H9 (cell line): ENCODE measurements at regions not wholly inside any gene's neighbourhood (a gene's known extent, or its start where the extent isn't known, plus 50 kb on each side); places are given as distances from the start of the nearest gene placed in this dataset.

ENCODE experiments used
- DNase-seq: peaks from one replicate; pipeline ENCODE4 v3.0.0-alpha.2; 2017
- H2AFZ ChIP-seq: one replicate; pipeline ENCODE4 v1.6.1; 2013; ENCODE audit warnings: mild to moderate bottlenecking, low read length, control low read depth, moderate library complexity
- H2AK5ac ChIP-seq: 2 replicates; pipeline ENCODE4 v1.6.1; 2013; ENCODE audit warnings: low read length, control low read depth, mixed read lengths; ENCODE audit not compliant: insufficient read length
- H2BK120ac ChIP-seq: one replicate; pipeline ENCODE4 v1.6.1; 2013; ENCODE audit warnings: low read depth, mild to moderate bottlenecking, low read length, control low read depth, inconsistent platforms; ENCODE audit not compliant: poor library complexity, severe bottlenecking
- H2BK12ac ChIP-seq: 2 replicates; pipeline ENCODE4 v1.6.1; 2013; ENCODE audit warnings: low read length, control low read depth, mixed read lengths, low read depth; ENCODE audit not compliant: insufficient read length
- H2BK15ac ChIP-seq: 2 replicates; pipeline ENCODE4 v1.6.1; 2013; ENCODE audit warnings: low read depth, low read length, control low read depth
- H2BK20ac ChIP-seq: one replicate; pipeline ENCODE4 v1.6.1; 2013; ENCODE audit warnings: low read depth, mild to moderate bottlenecking, low read length, control low read depth, inconsistent platforms; ENCODE audit not compliant: poor library complexity, severe bottlenecking
- H2BK5ac ChIP-seq: 2 replicates; pipeline ENCODE4 v1.6.1; 2013; ENCODE audit warnings: low read length, control low read depth, mixed read lengths; ENCODE audit not compliant: insufficient read length
- H3K14ac ChIP-seq: 2 replicates; pipeline ENCODE4 v1.6.1; 2013; ENCODE audit warnings: low read length, control low read depth; ENCODE audit not compliant: insufficient read depth
- H3K18ac ChIP-seq: 2 replicates; pipeline ENCODE4 v1.6.1; 2013; ENCODE audit warnings: low read depth, mild to moderate bottlenecking, mixed read lengths, low read length, control low read depth; ENCODE audit not compliant: insufficient read length
- H3K23ac ChIP-seq: 2 replicates; pipeline ENCODE4 v1.6.1; 2013; ENCODE audit warnings: low read length, control low read depth, mixed read lengths, low read depth; ENCODE audit not compliant: insufficient read length
- H3K23me2 ChIP-seq: 2 replicates; pipeline ENCODE4 v1.6.1; 2013; ENCODE audit warnings: low read depth, mild to moderate bottlenecking, mixed read lengths, low read length, control low read depth; ENCODE audit not compliant: insufficient read length, poor library complexity, severe bottlenecking
- H3K27ac ChIP-seq: 2 replicates; pipeline ENCODE4 v1.5.1; 2013; ENCODE audit warnings: low read length, control low read depth, mixed read lengths, low read depth; ENCODE audit not compliant: insufficient read length
- H3K27me3 ChIP-seq: 2 replicates; pipeline ENCODE4 v1.6.1; 2013; ENCODE audit warnings: low read length, control low read depth, inconsistent platforms; ENCODE audit not compliant: insufficient read depth
- H3K4ac ChIP-seq: 2 replicates; pipeline ENCODE4 v1.6.1; 2013; ENCODE audit warnings: low read depth, mild to moderate bottlenecking, control low read depth, inconsistent platforms, low read length, moderate library complexity
- H3K4me1 ChIP-seq: 2 replicates; pipeline ENCODE4 v1.6.1; 2013; ENCODE audit warnings: low read length, control low read depth, inconsistent platforms; ENCODE audit not compliant: insufficient read depth
- H3K4me2 ChIP-seq: 2 replicates; pipeline ENCODE4 v1.6.1; 2013; ENCODE audit warnings: low read length, control low read depth, mixed read lengths; ENCODE audit not compliant: insufficient read length, insufficient read depth
- H3K56ac ChIP-seq: 2 replicates; pipeline ENCODE4 v1.6.1; 2013; ENCODE audit warnings: low read depth, mild to moderate bottlenecking, mixed read lengths, low read length, control low read depth; ENCODE audit not compliant: insufficient read length
- H3K79me1 ChIP-seq: 2 replicates; pipeline ENCODE4 v1.6.1; 2013; ENCODE audit warnings: low read depth, mild to moderate bottlenecking, moderate library complexity, low read length, control low read depth, inconsistent platforms; ENCODE audit not compliant: insufficient read depth, poor library complexity, severe bottlenecking
- H3K79me2 ChIP-seq: 2 replicates; pipeline ENCODE4 v1.6.1; 2013; ENCODE audit warnings: low read length, control low read depth, inconsistent platforms; ENCODE audit not compliant: insufficient read depth
- H3K9ac ChIP-seq: 2 replicates; pipeline ENCODE4 v1.6.1; 2013; ENCODE audit warnings: low read length, control low read depth, mixed read lengths; ENCODE audit not compliant: insufficient read length; ENCODE audit errors: extremely low read depth
- H3K9me3 ChIP-seq: one replicate; pipeline ENCODE4 v1.6.1; 2013; ENCODE audit warnings: low read depth, low read length, inconsistent platforms; ENCODE audit not compliant: control insufficient read depth
- H3T11ph ChIP-seq: one replicate; pipeline ENCODE4 v1.6.1; 2013; ENCODE audit warnings: mild to moderate bottlenecking, low read length, control low read depth, inconsistent platforms
- H4K20me1 ChIP-seq: one replicate; pipeline ENCODE4 v1.6.1; 2013; ENCODE audit not compliant: control insufficient read depth, insufficient read length, insufficient read depth
- H4K5ac ChIP-seq: 2 replicates; pipeline ENCODE4 v1.6.1; 2013; ENCODE audit warnings: low read depth, mild to moderate bottlenecking, mixed read lengths, low read length, control low read depth; ENCODE audit not compliant: insufficient read length
- H4K8ac ChIP-seq: replicated peaks from 2 replicates; pipeline ENCODE4 v1.6.1; 2013; ENCODE audit warnings: low read length, control low read depth, mixed read lengths, low read depth; ENCODE audit not compliant: insufficient read length
- H4K91ac ChIP-seq: 2 replicates; pipeline ENCODE4 v1.6.1; 2013; ENCODE audit warnings: low read depth, mild to moderate bottlenecking, moderate library complexity, mixed read lengths, low read length, control low read depth; ENCODE audit not compliant: insufficient read length
- H3K27ac Mint-ChIP-seq, 3 experiments: 2 replicates in 2 of 3; 3 replicates in 1 of 3; pipeline ENCODE4 v1.8.0; 2020 to 2021; ENCODE audit warnings: mixed read lengths in 3 of 3, mild to moderate bottlenecking in 1 of 3, moderate library complexity in 1 of 3
- H3K27me3 Mint-ChIP-seq: 2 replicates; pipeline ENCODE4 v1.8.0; 2021; ENCODE audit warnings: low read depth, mild to moderate bottlenecking, moderate library complexity, mixed read lengths
- H3K36me3 Mint-ChIP-seq, 3 experiments: 2 replicates in 2 of 3; 3 replicates in 1 of 3; pipeline ENCODE4 v1.8.0; 2020 to 2021; ENCODE audit warnings: low read depth in 3 of 3, mixed read lengths in 3 of 3; ENCODE audit not compliant: insufficient read depth in 1 of 3
- H3K4me1 Mint-ChIP-seq, 2 experiments: 2 replicates each; pipeline ENCODE4 v1.8.0; 2020; ENCODE audit warnings: mixed read lengths in 2 of 2
- H3K4me3 Mint-ChIP-seq, 2 experiments: 2 replicates in 1 of 2; 3 replicates in 1 of 2; pipeline ENCODE4 v1.8.0; 2020 to 2021; ENCODE audit warnings: mild to moderate bottlenecking in 2 of 2, mixed read lengths in 2 of 2, moderate library complexity in 1 of 2
- H3K9me3 Mint-ChIP-seq, 2 experiments: 2 replicates in 1 of 2; 3 replicates in 1 of 2; pipeline ENCODE4 v1.8.0; 2020; ENCODE audit warnings: mild to moderate bottlenecking in 2 of 2, mixed read lengths in 2 of 2, moderate library complexity in 1 of 2
- WGBS: extraction: QIAGEN DNeasy Blood & Tissue Kit; methylation state at CpG from one replicate; pipeline ENCODE4 v1.1.7; 2013; ENCODE audit warnings: missing lambda C conversion rate, low lambda C conversion rate, mixed read lengths; ENCODE audit not compliant: insufficient read length; ENCODE audit errors: extremely low coverage; 5-methylcytosine and 5-hydroxymethylcytosine counted together
- TF ChIP-seq, protein P1 (sequence below): fragments of 200-600 bp; sonication (generic); conservative IDR thresholded peaks from 3 replicates; pipeline ENCODE4 v1.8.0; 2021; ENCODE audit warnings: antibody characterized with exemption, mild to moderate bottlenecking

DNA sequence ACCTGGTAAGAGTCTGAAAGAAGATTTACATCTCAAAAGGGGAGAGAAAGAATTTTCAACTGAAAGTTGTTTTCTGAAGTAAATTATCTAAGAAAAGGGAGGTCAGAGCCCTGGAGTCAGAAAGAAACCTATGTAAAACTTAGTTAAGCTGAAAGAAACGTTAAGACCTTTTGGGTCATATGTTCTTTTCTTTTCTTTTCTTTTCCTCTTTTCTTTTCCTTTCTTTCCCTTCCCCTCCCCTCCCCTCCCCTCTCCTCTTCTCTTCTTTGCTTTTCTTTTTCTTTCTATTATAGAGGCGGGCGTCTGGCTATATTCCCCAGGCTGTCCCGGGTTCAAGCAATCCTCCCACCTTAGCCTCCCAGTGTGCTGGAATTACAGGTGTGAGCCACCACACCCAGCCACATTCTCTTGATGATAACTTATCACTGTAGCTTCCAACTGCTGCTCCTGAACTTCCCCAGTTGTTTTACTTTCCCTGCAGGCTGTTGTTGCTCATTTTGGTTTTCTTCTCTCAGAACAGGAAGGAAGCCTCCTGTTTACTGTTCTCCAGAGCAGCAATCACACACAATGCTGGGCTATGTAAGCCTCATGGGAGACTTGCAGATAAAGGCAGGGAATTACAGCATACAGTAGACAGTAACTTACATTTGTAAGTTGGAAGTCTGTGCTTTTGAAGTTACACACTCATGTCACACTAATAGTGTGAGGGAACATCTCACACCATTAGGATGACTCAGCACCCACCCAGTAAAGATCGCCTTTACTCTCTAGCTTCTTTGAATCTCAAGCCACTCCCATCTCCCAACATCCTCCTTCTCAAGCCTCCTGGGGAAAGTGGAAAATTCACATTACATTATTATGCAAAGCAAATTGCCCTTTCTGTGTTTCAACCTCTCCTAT lies 2216.6 kb upstream of the WWC1 start:
- H3K14ac ChIP-seq = no peak overlapping the region
- peaks cover 57 to 60% of the 10 kb centered on the region in 2 experiments for H3K4me1 Mint-ChIP-seq
- H4K91ac ChIP-seq = no peak overlapping the region
- H3K9ac ChIP-seq = peak overlapping the region; percentile 39
- H3K27me3 Mint-ChIP-seq = no peaks in the 10 kb centered on the region
- peak overlapping the region in 1 of 2 experiments; percentile 48; a peak in 3 of 5 replicates for H3K4me3 Mint-ChIP-seq
- H3K23me2 ChIP-seq = no peaks in the 10 kb centered on the region
- no peaks in the 10 kb centered on the region for H3K27me3 ChIP-seq
- H3K56ac ChIP-seq = peak overlapping the region; percentile 19
- DNase-seq = peak; percentile 59
- H3K4me2 ChIP-seq = peak overlapping the region; percentile 52
- H2BK12ac ChIP-seq = no peak overlapping the region
- WGBS = no CpG with 5 or more reads among the region's 5 CpGs
- no peaks in the 10 kb centered on the region for H3K79me1 ChIP-seq
- peak overlapping the region; percentile 100 for H3K27ac ChIP-seq
- H4K20me1 ChIP-seq = no peaks in the 10 kb centered on the region
- peak overlapping the region; percentile 37 for H2AK5ac ChIP-seq
- H4K5ac ChIP-seq = peak overlapping the region; percentile 57
- H2BK15ac ChIP-seq = no peak overlapping the region
- H2BK120ac ChIP-seq = no peak overlapping the region
- H3K23ac ChIP-seq = no peak overlapping the region
- peaks cover 14% of the 10 kb centered on the region; the same call in 1 of the 2 replicates for H3K4me1 ChIP-seq
- H3K9me3 ChIP-seq = no peaks in the 10 kb centered on the region
- H3K9me3 Mint-ChIP-seq = no peaks in the 10 kb centered on the region; a peak in 1 of 5 replicates
- peak overlapping the region; percentile 68 for H3K18ac ChIP-seq
- peak overlapping the region; percentile 18; the same call in 1 of the 2 replicates for H3K4ac ChIP-seq
- peak overlapping the region; percentile 88 for H2BK5ac ChIP-seq
- no peaks in the 10 kb centered on the region for H3K79me2 ChIP-seq
- H2AFZ ChIP-seq = no peak overlapping the region
- peak overlapping the region; percentile 58 for H4K8ac ChIP-seq
- no peak overlapping the region for H2BK20ac ChIP-seq
- H3K27ac Mint-ChIP-seq = peak overlapping the region; percentile 77 to 100 (median 98)
- TF ChIP-seq, protein P1, sequence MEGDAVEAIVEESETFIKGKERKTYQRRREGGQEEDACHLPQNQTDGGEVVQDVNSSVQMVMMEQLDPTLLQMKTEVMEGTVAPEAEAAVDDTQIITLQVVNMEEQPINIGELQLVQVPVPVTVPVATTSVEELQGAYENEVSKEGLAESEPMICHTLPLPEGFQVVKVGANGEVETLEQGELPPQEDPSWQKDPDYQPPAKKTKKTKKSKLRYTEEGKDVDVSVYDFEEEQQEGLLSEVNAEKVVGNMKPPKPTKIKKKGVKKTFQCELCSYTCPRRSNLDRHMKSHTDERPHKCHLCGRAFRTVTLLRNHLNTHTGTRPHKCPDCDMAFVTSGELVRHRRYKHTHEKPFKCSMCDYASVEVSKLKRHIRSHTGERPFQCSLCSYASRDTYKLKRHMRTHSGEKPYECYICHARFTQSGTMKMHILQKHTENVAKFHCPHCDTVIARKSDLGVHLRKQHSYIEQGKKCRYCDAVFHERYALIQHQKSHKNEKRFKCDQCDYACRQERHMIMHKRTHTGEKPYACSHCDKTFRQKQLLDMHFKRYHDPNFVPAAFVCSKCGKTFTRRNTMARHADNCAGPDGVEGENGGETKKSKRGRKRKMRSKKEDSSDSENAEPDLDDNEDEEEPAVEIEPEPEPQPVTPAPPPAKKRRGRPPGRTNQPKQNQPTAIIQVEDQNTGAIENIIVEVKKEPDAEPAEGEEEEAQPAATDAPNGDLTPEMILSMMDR = no peak
- H3T11ph ChIP-seq = peak overlapping the region; percentile 10
- no peaks in the 10 kb centered on the region for H3K36me3 Mint-ChIP-seq
